ENCODE measurements at regions not wholly inside any gene's neighbourhood (a gene's known extent, or its start where the extent isn't known, plus 50 kb on each side); places are given as distances from the start of the nearest gene placed in this dataset.

DNA sequence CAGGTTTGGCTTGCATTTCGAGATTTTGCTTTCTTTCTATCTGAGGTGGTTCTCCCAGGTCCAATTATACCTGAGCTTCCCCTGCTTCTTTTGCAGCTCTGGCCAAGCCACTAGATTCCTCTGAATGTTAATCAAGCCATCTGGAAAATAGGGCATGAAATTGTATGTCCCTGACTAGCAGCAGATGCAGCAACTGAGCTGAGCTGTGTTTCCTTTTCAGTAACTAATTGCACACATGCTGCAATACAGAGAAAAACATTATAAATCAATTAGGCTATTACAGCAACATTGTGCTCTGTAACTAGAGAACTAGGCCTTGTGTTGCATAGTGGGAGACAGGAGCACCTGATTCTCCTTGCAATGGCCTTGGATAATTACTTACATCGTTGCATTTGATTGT lies 408.3 kb downstream of the ETS1 start:
- no peak for TF ChIP-seq CTCF (IDR thresholded peaks at IDR 0.05; ENCODE audit: extremely low read depth, missing control alignments)
- DNase-seq (ENCODE audit: low spot score): no peak

- DNase-seq (ENCODE audit: low spot score): no peak
Observed at GRCh38 chr11:128174465-128175291, 412.7 kb downstream of the ETS1 start.

DNA sequence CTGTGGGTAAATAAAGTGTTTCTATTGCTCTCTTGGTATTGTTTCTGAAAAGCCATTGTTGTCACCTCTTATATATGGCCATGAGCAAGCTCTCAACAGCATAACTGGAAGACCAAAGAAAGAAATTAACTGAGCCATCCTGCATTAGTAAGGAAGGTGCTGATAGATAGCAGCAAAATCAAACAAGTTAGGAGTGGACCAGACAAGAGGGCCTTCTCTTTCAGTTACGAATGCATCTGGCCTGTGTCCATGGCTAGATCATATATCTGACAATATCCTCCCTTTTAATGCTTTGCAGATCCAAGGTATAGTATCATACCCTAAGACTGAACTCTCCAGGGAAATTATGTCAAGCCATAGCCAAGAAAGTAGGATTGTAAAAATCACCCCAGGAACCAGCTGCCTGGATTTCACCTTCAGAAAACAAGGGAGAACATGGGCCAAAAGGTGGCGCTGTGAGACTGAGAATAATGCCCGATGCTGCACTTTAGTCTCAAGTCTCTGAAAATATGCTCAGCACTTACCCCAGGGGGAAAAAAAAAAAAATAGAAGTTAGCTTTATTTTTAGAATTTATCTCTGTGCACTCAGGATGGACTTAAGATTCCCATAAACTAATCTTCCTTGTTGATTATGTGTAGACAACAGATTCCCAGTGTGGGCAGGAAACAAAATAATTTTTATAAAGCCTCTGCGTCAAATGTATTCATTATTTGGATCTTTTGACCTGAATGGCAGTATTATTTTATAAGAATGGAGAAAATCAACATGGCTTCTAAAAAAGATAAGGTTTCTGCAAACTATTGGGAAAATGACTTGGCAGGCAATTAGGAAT lies 415.1 kb downstream of the ETS1 start:
- peak; percentile 63 for DNase-seq (ENCODE audit: low spot score)
- peak; percentile 72 for TF ChIP-seq CTCF (IDR thresholded peaks at IDR 0.05; ENCODE audit: extremely low read depth, missing control alignments)

More at GRCh38 chr11:128174465-128175291, 412.7 kb downstream of the ETS1 start:
- TF ChIP-seq CTCF (IDR thresholded peaks at IDR 0.05; ENCODE audit: extremely low read depth, missing control alignments): no peak

DNA sequence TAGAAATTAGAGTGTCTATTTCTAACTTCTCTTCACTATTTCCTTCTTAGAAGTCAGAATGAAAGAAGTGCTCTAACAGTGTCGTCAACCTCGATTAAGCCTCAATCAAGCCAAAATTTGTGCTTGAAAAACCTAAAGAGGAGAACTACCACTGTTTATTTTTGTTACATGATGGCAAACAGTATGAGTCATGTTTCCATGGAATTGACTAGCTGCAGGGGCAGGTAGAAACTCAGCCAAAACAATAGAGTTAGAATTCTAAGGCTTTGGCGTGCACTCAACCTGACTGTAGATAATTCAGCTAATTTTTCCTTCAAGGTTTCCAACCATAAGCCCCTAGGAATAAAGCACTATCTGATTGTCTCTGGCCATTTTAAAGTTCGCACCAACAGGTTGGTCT lies 415.9 kb downstream of the ETS1 start:
- DNase-seq (ENCODE audit: low spot score): no peak

DNA sequence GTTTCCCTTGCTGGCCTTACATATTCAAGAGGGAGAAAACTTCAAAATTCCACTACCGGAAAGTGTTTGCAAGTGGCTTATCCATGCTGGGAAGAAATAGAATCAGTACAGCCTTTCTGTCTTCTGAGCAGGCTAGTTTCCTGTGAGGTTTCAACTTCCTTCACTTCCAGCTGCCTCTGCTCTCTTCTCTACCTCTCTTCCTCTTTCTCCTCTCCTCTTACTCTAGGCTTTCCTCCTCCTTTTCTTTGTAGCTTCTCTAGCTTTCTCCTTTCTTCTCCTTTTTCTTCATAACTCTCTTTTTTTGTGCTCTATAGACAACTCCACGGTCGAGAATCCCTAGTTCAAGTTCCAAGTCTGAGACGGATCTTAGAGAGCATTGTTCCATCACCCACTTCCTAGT lies 421.8 kb downstream of the ETS1 start:
- TF ChIP-seq CTCF (IDR thresholded peaks at IDR 0.05; ENCODE audit: extremely low read depth, missing control alignments): no peak
- no peak for DNase-seq (ENCODE audit: low spot score)

More for the DNA sequence above, 415.9 kb downstream of the ETS1 start:
- no peak for TF ChIP-seq CTCF (IDR thresholded peaks at IDR 0.05; ENCODE audit: extremely low read depth, missing control alignments)

- no peak for DNase-seq (ENCODE audit: low spot score)
- no peak for TF ChIP-seq CTCF (IDR thresholded peaks at IDR 0.05; ENCODE audit: extremely low read depth, missing control alignments)
Observed at GRCh38 chr11:128164080-128164741, 423.1 kb downstream of the ETS1 start.

Data from GM20000 (cell line).